Heart left ventricle (tissue), 13 donors: ENCODE measurements at regions not wholly inside any gene's neighbourhood (a gene's known extent, or its start where the extent isn't known, plus 50 kb on each side); places are given as distances from the start of the nearest gene placed in this dataset.

Experiments used
- CTCF ChIP-seq, 12 donors: fragments of 200-600 bp; sonication (generic) in 4 of 12; IDR thresholded peaks; one replicate each; pipeline versions ENCODE4 v1.5.0 to v1.8.0; 2018 to 2022; ENCODE audit warnings: antibody characterized with exemption in 12 of 12, mild to moderate bottlenecking in 5 of 12
- POLR2A ChIP-seq, 2 donors: fragments of 450-650 bp; IDR thresholded peaks; one replicate each; pipeline ENCODE4 v1.6.1; 2017; ENCODE audit warnings: antibody characterized with exemption in 2 of 2, mild to moderate bottlenecking in 2 of 2, moderate library complexity in 2 of 2
- donor health status: ischemic (EF 13 %, LVEDD 7.1; RV severe dilation, severe dysfunction).
- donor health status: DM: no; HTN: yes; CAD: no.
- donor health status: DM: no; HTN: no; CAD: no.
- donor health status: ischemic (EF 25% LVEDD 6.9; RV normal size, moderate dysfunction).
- donor health status: ischemic (EF 25% LVEDD 5.7; RV mildly dilated, moderate dysfunction).
- donor health status: ischemic (EF 35%, LVEDD 5.7; RV mildly dilated, moderate dysfunction).
- donor health status: nonischemic (EF 11% LVEDD 7.7; RV severe dilation, severe dysfunction).
- donor health status: DM: yes; HTN: yes; CAD: no.
- donor health status: PGD.
- donor health status: ischemic (EF 29% LVEDD 5.4; RV normal size, mild dysfunction).
- donor health status: nonischemic (EF 23%, LVEDD 6.1; RV moderate dilation, normal function).

DNA sequence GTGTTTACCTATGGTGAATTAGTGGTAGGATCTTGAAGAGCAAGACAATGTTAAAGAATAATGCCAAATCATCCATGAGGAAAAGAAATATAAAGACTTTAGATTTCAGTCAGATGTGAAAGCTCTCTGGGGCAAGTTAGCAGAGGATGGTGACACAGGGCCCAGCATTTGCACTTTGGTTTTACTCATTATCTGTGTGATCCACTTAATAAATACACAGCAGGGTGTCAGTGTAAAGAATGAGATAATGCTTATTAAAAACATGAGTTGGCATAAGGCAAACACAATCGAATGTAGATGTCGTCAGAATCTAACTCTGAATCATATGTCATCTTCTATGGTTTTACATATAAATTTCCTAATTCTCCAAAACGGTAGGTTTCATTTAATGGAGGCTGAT, 130.4 kb upstream of the PREP start:
- TF ChIP-seq CTCF (IDR thresholded peaks at IDR 0.05) (no peak), POLR2A (IDR thresholded peaks at IDR 0.05) (no peak)
